ENCODE measurements at regions not wholly inside any gene's neighbourhood (a gene's known extent, or its start where the extent isn't known, plus 50 kb on each side); places are given as distances from the start of the nearest gene placed in this dataset.

GRCh38 chr12:87861791-87862190, 167.4 kb downstream of the C12orf50 start:
- TF ChIP-seq CTCF (IDR thresholded peaks at IDR 0.05) = no peak
- TF ChIP-seq EZH2 (IDR thresholded peaks at IDR 0.05; ENCODE audit: borderline replicate concordance, insufficient read depth, low read depth, low read length, poor library complexity, severe bottlenecking) = no peak

Data from B cell (primary cell).